NCI-H1930 (cell line): ENCODE measurements at regions not wholly inside any gene's neighbourhood (a gene's known extent, or its start where the extent isn't known, plus 50 kb on each side); places are given as distances from the start of the nearest gene placed in this dataset.

ENCODE experiments used
- DNase-seq, 2 experiments: peaks; one replicate each; lab custom pipeline; 2025; lab: John Stamatoyannopoulos, UW

DNA sequence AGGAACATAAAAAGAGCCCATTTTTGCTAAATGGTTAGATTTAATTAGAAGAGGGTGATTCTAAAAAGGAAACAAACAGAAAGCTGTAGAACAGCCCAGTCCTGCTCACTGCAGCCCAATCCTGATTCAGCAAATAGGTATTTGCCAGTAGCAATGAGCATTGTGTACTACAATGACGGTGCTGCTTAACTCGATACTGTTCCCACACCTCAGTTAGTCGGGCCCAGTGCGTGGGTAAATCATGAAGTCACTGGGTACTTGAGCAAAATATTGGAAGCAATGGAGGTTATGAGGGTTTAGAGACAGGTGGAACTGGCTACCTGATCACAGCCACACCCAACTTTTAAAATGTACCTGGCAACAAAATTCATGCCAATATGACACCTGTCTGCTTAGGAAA, 101.5 kb upstream of the ADGRL2 start:
- no peak for DNase-seq

DNA sequence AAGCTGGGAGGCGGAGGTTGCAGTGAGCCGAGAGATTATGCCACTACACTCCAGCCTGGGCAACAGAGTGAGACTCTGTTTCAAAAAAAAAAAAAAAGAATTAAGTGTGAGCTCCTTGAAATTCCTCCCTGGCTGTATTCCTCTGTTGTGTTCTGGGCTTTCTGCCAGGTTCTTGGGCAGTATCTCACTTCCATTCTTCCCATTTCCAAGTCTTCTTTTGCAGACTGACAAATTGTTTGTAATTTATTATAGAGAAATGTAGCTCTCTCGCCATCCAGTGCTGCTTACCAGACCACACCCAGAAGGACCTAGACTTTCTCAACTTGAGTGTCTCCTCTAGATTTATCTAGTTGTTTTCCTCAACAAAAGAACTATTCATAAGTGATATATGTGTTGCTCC, 105.0 kb upstream of the ADGRL2 start:
- DNase-seq, result no peak

DNA sequence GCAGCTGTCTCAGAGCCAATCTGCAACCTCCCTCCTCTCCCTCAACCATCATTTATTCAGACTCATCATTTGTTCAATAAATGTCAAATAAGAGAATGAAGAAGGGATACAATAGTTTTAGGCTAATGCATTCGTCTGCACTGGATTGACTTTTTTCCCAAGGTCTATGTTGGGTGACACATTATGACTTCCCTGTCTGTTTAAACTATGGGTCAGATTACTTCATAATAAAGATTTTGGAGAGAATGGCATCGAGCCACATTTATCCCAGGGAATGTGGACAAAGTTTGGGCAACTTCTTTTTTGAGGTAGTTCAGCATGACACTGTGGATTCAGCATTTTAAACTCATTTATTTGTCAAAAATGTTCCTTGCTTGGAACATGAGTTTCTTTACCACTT, 107.4 kb upstream of the ADGRL2 start:
- DNase-seq, result no peak

DNA sequence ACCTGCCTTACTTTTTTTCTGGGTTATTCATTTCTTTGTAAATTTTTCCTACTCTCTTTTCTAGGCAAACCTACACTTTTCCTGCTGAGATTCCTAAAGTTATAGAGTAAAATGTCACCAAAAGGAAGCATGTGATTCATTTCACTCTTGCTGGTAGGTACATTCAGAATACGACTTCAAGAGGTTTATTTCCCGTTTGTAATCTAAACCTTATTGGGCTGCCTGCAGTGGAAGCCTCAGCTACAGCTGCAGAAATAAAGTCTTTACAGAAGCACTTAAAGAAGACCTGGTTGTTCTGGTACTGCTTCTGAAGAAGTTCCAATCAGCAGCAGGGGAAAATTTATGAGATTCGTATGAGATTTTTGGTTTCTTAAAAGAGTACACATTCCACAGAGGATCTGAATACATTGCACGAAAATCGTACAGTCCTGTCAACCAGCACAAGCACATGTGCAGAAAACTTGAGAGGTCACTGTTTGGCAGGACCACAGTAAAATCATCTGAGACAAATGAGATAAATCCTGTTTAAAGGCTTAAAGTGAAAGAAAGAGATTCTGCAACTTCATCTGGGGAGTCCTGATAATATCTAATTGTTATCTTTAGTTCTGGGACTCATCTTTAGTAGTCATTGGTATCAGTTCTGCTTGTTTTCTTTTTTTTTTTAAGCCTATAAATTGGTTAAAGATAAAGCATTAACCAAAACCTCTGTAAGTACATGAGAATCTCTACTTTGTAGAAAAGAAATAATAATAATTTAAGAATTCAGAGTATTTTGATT, 109.9 kb upstream of the ADGRL2 start:
- DNase-seq, result no peak

DNA sequence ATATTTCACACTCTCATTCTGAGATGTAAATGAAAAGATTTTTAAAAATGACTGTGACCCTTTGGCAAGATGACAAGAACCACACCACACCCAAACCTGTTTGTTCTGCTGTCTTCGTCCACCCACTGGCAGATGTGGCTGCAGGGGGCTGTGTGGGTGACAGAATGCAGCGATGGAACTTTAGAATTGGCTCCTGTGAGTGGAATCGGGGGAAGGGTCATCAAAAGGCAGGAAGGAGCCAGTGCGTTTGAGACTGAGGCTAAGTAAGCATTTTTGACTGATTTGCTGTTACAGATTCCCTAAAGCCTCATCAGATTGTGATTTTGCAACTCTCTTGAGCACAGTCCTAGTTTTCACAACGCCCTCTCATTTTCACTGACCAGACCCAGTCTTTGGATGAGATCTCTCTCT, 111.2 kb upstream of the ADGRL2 start:
- DNase-seq, result no peak

DNA sequence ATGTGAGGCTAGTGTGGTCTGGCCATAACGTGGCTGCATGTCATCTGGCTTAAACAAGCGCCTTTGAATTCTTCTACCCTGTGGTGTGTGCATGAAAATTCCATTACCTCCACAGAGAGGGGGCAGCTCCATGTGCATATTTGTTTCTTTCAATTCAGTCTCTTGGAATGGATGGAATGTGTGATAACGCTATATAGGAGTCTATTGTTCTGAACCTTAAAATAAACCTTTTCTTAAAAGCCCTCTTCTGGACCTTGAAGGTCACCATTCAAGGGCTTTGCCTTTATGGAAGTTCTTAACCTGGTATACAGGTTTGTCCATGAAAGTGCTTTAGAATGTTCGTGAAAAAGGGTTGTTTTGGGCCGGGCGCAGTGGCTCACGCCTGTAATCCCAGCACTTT, 118.2 kb upstream of the ADGRL2 start:
- DNase-seq, result no peak

DNA sequence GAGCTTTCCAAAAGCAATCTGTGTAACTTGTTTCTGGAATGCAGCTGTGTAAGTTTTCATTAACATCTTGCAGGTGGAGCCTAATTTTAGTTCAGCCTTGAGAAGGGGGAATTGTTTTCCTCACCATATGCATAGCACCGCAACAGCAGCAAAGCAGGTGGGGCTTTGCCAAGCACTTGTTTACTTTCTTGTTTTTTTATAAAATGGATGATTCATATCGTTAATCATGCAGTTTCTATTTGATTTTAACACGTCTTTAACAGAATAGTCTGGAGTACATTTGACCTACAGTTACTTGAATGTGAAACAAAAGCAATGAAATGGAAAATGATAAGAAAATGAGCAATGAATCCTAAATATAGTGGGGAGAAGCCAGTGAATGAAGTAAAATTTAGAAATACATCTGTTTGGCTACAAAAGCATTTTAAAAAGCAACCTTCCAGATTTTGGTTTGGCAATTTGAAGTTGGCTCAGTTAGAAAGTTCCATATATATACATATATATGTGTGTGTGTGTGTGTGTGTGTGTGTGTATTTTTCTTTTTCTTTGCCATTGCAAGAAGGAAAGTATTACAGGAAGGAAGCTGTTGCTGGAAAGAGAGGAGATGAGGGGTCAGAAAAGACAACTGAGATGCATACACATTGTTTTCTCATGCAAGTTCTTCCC, 119.0 kb upstream of the ADGRL2 start:
- DNase-seq, result no peak

DNA sequence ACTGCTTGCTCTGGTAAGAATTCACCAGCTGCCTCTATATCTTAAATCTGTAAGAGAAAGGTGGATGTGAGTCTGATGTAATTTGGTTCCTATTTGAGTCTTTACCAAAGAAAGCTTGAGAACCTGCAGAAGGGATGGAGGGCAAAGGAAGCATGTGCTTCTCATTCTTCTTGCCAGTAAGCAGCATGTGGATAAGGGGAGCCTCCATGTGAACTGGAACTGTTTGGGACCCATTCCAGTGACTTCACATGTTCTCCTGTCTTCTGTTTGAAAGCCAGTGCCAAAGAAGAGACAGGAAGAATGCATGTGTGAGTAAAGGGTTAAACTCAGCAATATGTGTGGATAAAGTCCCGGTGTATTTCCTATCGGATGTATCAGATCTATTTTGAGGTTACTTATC, 119.6 kb upstream of the ADGRL2 start:
- DNase-seq, result no peak

DNA sequence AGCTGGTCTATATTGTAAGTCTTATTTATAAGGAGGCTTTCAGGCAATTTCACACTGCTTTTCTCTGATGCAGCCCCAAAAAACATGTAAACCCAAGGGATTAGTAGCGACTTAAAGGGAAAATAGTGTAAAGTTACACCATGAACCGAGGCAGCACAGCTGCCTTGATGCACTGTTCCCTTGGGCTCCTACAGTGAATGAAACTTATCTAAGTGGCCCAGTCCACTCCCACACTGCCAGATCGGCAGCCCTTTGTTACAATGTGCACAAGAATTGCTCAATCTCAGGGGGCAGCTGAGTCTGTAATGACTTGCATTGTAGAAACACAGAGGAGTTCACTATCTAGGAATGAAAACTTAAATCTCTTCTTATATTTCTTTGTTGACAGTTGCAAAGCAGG, 120.8 kb upstream of the ADGRL2 start:
- DNase-seq, result no peak

DNA sequence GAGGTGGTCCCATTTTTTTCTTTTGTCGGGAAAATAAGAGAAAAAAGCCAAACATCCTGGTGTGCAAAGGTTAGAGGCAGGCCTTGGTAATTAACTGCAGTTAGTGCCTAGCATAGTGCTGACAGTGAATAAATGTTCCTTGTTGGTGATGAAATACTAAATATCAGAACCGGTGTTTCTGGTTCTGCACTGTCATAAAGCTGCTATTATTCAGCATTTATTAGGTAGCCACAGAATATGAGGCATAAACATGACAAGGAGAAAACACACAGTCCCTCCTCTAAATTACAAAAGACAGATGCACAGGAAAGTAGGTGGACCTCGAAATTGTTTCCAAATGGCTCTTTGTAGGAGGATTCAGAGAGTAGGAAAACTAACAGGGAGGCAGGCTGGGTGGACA, 122.0 kb upstream of the ADGRL2 start:
- no peak for DNase-seq

DNA sequence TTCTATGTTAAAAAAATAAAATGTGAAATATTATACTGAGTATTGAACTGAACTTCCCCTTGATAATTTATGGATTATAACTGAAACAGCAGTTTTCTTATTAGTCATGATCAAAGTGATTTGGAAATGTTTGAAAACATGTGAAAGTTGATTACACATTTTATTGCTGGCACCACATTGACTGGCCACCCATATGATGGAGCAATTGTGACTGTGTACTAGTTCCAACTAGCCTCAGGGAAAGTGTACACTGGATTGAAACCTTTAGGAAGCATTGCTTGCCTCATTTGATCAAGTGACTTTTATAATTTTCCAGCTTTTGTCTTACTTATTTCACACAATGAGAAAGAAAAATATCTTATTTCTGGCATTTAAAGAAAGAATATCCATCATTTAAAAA, 128.0 kb upstream of the ADGRL2 start:
- DNase-seq, result no peak

DNA sequence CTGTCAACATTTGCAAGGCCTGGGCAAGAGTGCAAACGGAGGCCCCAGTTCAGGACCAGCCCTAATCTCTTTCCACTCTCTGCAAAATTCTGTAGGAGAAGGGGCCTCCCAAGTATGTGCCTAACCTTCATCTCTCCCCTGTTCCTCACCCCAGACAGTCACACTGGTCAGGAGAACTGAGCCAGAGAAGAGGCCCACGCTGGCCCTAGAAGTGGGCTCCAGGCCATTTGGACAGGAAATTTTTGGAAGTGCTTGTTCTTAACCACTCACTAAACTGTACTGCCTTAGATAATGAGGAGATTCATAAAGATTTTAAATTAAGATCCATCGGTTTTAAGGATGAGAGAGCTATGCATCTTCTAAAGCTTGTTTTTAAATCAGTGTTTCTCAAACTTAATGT, 129.7 kb upstream of the ADGRL2 start:
- DNase-seq, result no peak

DNA sequence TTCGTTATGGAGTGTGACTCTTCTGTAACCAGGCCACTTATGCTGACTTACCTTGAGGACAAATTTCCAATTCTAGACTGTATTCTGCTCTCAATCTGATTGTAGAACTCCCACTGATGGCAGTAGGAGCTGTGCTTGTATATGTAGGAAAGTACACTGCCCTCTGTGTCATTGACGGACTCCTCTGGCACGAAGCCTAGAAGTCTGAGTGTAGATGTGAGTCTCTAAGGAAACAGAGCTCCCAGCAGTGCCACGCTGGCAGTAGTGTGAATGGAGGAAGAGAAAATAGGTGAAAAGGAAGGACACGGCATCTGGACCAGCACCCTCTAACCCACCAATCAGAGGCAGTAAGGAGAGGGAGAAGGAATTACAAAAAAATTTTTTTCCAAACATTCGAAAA, 130.4 kb upstream of the ADGRL2 start:
- DNase-seq, result no peak

DNA sequence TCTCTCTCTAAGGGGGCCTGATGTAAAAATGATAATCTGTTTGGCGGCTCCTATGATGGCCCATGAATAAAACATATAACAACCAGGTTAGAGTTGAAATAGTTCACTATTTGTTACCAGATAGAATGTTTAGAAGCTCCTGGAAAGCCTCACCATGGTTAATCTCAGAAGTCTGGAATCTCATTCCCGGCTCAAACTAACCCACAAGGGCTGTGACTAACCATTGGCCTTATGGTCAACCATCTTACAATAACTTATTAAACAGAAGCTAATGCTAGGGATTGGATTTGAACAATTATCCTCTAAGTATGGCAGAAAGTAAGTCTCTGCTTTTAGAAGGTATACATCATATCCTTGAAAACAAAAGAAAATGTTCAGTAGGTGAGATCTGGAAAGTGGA, 134.1 kb upstream of the ADGRL2 start:
- DNase-seq, result no peak

DNA sequence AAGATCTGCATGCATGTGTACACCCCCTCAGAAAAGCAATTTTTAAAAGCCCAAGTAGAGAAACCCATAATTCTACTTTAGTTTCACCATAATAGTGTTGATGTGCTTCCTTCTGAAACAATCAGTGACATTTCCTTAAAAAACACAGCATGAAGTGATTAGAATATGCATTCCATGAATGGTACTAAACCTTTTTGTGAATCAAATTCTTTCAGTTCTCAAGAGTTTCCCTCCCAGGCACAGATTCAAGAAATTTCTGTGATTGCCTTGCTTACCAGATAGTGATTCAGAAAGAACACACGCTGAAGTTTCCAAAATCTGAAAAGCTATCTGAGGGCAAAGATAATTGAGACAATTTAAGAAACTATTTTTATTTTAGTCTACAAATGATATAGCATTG, 136.4 kb upstream of the ADGRL2 start:
- DNase-seq, result no peak

DNA sequence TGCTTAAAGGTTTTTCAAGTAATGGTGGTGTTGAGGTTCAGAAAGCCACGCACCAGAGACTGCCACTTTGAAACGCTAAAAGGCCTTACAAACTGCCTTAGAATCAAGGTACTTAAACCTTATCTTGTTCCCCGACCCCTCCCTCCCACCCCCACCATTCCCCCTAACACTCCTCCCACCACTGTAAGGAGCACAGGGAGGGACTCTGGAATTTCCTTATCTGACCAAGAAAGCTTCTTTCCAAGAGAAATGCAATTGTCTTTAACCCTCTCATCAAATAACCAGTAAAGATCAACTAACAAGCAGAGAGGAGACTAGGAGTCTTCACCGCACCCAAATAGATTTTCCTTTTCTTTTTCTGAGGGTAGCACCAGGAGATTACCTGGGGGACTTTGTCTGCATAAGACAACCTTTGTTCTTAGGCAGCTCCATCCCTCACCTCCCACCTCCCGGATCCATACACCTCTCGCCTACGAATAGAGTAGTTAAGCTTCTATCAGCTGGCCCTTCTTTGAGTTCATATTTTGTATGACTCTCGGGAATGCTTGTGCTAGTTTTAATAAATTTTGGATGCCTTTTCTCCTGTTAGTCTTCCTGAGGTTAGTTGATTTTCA, 137.7 kb upstream of the ADGRL2 start:
- no peak for DNase-seq

DNA sequence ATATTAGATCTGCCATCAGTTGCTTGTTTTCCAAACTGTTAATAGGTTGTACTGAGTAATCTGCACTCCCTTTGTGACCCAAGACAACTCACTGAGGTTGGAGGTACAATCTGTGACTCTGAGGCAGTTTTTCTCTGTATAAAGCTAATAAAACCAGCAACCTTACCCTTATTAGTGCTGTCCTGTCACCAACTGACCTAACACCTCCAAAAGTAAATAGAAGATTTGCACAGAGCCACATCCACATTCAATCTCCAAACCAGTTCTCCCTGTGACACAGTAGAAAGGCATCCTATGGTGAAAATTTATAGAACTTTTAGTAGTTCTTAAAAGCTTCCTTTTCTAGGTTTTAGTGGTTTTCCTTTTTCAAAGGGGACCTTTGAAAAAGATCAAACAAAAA, 140.4 kb upstream of the ADGRL2 start:
- no peak for DNase-seq

DNA sequence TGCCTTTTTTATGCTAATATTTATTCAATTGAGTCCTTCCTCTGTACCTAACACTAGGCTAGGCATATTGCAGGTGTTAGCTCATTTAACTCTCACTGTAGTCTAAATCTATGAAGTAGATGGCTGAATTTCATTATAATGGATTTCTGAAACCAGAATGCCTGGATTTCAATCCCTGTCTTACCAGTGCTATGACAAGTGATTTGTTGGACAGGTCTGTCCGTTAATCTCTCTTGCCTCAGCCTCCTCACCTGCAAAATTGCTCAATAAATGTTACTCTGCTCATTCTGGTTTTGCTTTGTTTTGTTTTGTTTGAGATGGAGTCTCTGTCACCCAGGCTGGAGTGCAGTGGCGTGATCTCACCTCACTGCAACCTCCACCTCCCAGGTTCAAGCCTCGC, 146.1 kb upstream of the ADGRL2 start:
- DNase-seq, result no peak

DNA sequence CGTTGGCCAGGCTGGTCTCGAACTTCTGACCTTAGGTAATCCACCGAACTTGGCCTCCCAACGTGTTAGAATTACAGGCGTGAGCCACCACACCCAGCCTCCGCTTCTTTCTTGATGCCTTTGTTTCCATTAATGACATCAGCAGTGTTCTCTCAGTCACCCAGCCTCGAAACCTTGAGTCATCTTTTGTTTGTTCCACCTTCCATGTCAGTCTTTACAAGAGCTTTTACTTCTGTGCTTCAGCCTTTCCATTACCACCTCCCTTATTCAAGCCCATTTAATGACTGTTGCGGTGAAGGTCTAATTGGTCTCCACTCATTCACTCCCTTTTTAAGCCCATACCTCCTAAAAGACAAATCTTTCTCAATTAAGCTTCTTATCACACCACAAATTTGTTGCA, 146.6 kb upstream of the ADGRL2 start:
- no peak for DNase-seq

DNA sequence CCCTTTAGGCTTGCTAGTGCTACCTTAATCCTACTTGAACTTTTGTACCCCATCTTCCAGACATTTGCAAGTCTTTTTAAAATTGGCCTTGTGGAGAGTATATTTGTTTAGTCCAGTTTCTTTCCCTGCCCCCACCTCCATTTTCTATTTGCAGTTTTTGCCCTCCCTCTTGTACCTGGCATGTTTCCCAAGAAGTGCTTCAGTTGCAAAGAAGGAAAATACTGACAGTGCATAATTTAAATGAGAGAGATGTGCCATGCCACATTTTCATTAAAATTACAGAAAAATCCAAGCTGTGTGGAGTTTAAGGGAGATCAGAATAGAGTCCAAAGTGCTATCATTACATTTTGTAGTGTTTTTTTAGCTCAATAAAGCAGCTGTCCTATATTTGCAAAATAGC, 150.0 kb upstream of the ADGRL2 start:
- DNase-seq, result no peak

DNA sequence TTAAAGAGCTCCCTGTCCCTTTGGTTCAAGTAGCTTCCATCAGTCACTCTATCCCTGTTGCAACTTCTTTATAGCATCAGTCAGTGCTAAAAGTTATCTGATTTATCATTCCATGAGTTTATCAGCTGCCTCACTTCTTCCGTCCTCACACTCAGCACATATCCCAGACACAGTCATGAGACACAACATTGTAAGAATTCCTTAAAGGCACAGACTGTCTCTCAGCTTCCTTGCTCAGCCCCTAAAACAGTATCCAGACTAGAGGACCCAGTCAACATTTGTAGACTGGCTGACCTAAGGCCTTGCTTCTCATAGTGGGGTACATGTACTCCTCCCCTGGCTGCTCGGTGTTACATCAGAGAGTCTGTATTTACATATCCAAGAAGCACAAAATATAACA, 164.9 kb upstream of the ADGRL2 start:
- no peak for DNase-seq

DNA sequence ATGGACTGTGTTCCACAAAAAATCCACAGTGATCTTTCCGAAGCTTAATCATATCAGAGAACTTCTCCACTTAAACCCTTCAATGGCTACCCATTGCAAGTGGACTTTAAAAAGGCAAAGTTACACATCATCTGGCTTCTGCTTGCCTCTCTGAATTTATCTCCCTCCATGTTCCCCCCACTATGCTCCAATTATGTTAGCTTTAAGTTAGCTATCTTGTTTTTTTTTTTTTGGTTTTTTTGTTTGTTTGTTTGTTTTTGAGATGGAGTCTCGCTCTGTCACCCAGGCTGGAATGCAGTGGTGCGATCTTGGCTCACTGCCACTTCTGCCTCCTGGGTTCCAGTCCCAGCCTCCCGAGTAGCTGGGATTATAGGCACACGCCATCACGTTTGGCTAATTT, 166.4 kb upstream of the ADGRL2 start:
- DNase-seq, result no peak

DNA sequence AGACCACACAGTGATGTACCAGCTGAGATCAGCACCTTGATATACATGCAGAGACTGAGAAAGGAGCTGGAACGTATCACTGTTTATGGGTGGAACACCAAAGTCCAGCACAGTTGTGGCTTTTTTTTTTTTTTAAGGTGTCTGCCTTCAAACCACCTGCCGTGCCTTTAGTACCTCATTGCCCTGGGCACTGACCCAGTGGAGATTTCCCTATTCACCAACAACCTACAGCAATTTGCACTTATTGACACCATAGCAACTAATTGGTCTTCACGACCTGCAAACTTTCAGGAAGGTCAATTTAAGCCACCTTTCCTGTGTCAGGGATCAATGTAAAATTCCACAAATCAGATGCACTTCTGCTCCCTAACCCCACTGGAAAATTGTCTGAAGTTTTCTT, 181.6 kb upstream of the ADGRL2 start:
- no peak for DNase-seq

DNA sequence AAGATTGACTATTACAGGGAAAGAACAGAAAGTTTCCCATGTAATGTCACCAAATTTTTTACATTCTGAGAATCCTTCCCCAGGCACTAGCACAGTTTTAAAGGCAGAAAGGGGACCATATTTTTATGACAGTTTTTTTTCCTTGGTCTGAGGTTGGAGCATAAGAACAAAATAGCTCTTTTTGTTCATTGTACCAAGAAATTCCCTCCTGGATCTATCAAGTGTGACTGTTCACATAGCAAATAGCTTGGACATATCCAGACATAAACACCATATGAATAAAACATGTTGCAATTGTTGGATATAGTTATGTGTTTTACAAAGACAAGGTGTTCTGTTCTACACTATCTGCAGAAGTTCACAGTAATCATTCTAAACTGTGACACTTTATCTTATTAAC, 182.4 kb upstream of the ADGRL2 start:
- DNase-seq, result no peak
